GM23338 (cell line): ENCODE measurements at regions not wholly inside any gene's neighbourhood (a gene's known extent, or its start where the extent isn't known, plus 50 kb on each side); places are given as distances from the start of the nearest gene placed in this dataset.

ENCODE experiments used
- ATAC-seq: fragments of 200-7000 bp; cut with Tn5 transposase; 3 replicates; pipeline ENCODE4 v1.9.1; 2020
- DNase-seq: peaks from one replicate; pipeline ENCODE4 v3.0.0-alpha.2; 2015; ENCODE audit warnings: low spot score
- H2AFZ ChIP-seq: fragments of 200-600 bp; sonication (generic); 2 replicates; pipeline ENCODE4 v1.8.0; 2016; ENCODE audit warnings: antibody characterized with exemption, mild to moderate bottlenecking, moderate library complexity
- H3F3A ChIP-seq: fragments of 200-600 bp; sonication (generic); replicated peaks from 2 replicates; pipeline ENCODE4 v1.8.0; 2017; ENCODE audit warnings: antibody characterized with exemption, mixed run types, low read depth
- H3K27ac ChIP-seq: fragments of 200-600 bp; sonication (generic); 2 replicates; pipeline ENCODE4 v1.6.1; 2016; ENCODE audit warnings: low read depth
- H3K27me3 ChIP-seq: fragments of 200-600 bp; sonication (generic); 2 replicates; pipeline ENCODE4 v1.8.0; 2016; ENCODE audit warnings: mild to moderate bottlenecking, mixed run types, moderate library complexity; ENCODE audit not compliant: insufficient read depth
- H3K36me3 ChIP-seq: fragments of 200-600 bp; sonication (generic); 2 replicates; pipeline ENCODE4 v1.8.0; 2016; ENCODE audit warnings: mild to moderate bottlenecking; ENCODE audit not compliant: insufficient read depth
- H3K4me1 ChIP-seq: fragments of 200-600 bp; sonication (generic); 2 replicates; pipeline ENCODE4 v1.8.0; 2016; ENCODE audit warnings: mild to moderate bottlenecking, moderate library complexity; ENCODE audit not compliant: insufficient read depth
- H3K4me2 ChIP-seq: fragments of 200-600 bp; sonication (generic); 2 replicates; pipeline ENCODE4 v1.7.1; 2017; ENCODE audit warnings: mixed run types
- H3K4me3 ChIP-seq: fragments of 200-600 bp; sonication (generic); 2 replicates; pipeline ENCODE4 v1.6.1; 2016; ENCODE audit warnings: mixed run types
- H3K79me2 ChIP-seq: fragments of 200-600 bp; sonication (generic); replicated peaks from 2 replicates; pipeline ENCODE4 v1.8.0; 2017; ENCODE audit warnings: mild to moderate bottlenecking; ENCODE audit not compliant: insufficient read depth
- H3K9me2 ChIP-seq: fragments of 200-600 bp; sonication (generic); 2 replicates; pipeline ENCODE4 v1.8.0; 2017; ENCODE audit not compliant: insufficient read depth
- H4K20me1 ChIP-seq: fragments of 200-600 bp; sonication (generic); replicated peaks from 2 replicates; pipeline ENCODE4 v1.8.0; 2017; ENCODE audit warnings: mild to moderate bottlenecking; ENCODE audit not compliant: insufficient read depth
- H3K27ac Mint-ChIP-seq: 2 replicates; pipeline ENCODE4 v1.8.0; 2020; ENCODE audit warnings: inconsistent platforms, mild to moderate bottlenecking, moderate library complexity, mixed read lengths
- H3K27me3 Mint-ChIP-seq: 3 replicates; pipeline ENCODE4 v1.8.0; 2022; ENCODE audit warnings: low read depth, mild to moderate bottlenecking, moderate library complexity, mixed read lengths, inconsistent platforms; ENCODE audit not compliant: insufficient read depth, poor library complexity
- H3K36me3 Mint-ChIP-seq: 3 replicates; pipeline ENCODE4 v1.8.0; 2021; ENCODE audit warnings: low read depth, mild to moderate bottlenecking, inconsistent platforms, moderate library complexity, mixed read lengths
- H3K4me1 Mint-ChIP-seq: 3 replicates; pipeline ENCODE4 v1.8.0; 2020; ENCODE audit warnings: mild to moderate bottlenecking, inconsistent platforms, mixed read lengths
- H3K4me3 Mint-ChIP-seq: 3 replicates; pipeline ENCODE4 v1.8.0; 2021; ENCODE audit warnings: moderate library complexity, mild to moderate bottlenecking, inconsistent platforms, mixed read lengths
- H3K9me3 Mint-ChIP-seq: 3 replicates; pipeline ENCODE4 v1.8.0; 2020; ENCODE audit warnings: moderate library complexity, mild to moderate bottlenecking, inconsistent platforms, mixed read lengths
- CREB1 ChIP-seq: fragments of 250-450 bp; sonication (Bioruptor Pico); IDR thresholded peaks from 2 replicates; pipeline ENCODE4 v1.5.0; 2020; ENCODE audit warnings: low read depth, mild to moderate bottlenecking, moderate library complexity
- EZH2 ChIP-seq: fragments of 200-600 bp; sonication (generic); IDR thresholded peaks from one replicate; pipeline ENCODE4 v1.8.0; 2017; ENCODE audit warnings: antibody characterized with exemption, mild to moderate bottlenecking, low read depth; ENCODE audit not compliant: unreplicated experiment
- EZH2phosphoT487 ChIP-seq: fragments of 200-600 bp; sonication (generic); IDR thresholded peaks from one replicate; pipeline ENCODE4 v1.8.1; 2018; ENCODE audit warnings: antibody characterized with exemption; ENCODE audit not compliant: unreplicated experiment
- JUNB ChIP-seq: IDR thresholded peaks from one replicate; pipeline ENCODE4 v1.6.1; 2016; ENCODE audit warnings: antibody characterized with exemption; ENCODE audit not compliant: unreplicated experiment
- NANOG ChIP-seq: IDR thresholded peaks from 2 replicates; pipeline ENCODE4 v1.6.1; 2016; ENCODE audit warnings: antibody characterized with exemption, borderline replicate concordance
- POLR2AphosphoS5 ChIP-seq: IDR thresholded peaks from 2 replicates; pipeline ENCODE4 v1.6.1; 2016; ENCODE audit warnings: antibody characterized with exemption, low read depth
- REST ChIP-seq: IDR thresholded peaks from one replicate; pipeline ENCODE4 v1.6.1; 2018; ENCODE audit warnings: antibody characterized with exemption; ENCODE audit not compliant: unreplicated experiment
- STAT1 ChIP-seq: IDR thresholded peaks from one replicate; pipeline ENCODE4 v1.6.1; 2016; ENCODE audit warnings: antibody characterized with exemption; ENCODE audit not compliant: unreplicated experiment
- ZNF114 ChIP-seq: fragments of 250-450 bp; sonication (Bioruptor Pico); IDR thresholded peaks from 2 replicates; pipeline ENCODE4 v1.5.0; 2020; ENCODE audit warnings: mild to moderate bottlenecking, moderate library complexity
- ZNF331 ChIP-seq: fragments of 250-450 bp; sonication (Bioruptor Pico); IDR thresholded peaks from 2 replicates; pipeline ENCODE4 v1.5.0; 2020; ENCODE audit warnings: low read depth, mild to moderate bottlenecking, moderate library complexity
- TF ChIP-seq, protein P1 (sequence below), 2 experiments: fragments of 200-600 bp in 1 of 2; sonication (generic) in 1 of 2; conservative IDR thresholded peaks; 2 replicates each; pipeline versions ENCODE4 v1.5.1 to v1.6.1; 2016 to 2017; ENCODE audit warnings: antibody characterized with exemption in 2 of 2, low read depth in 2 of 2, mild to moderate bottlenecking in 2 of 2, moderate library complexity in 1 of 2
- TF ChIP-seq, protein P2 (sequence below): IDR thresholded peaks from 2 replicates; pipeline ENCODE4 v1.6.1; 2016; ENCODE audit warnings: antibody characterized with exemption

DNA sequence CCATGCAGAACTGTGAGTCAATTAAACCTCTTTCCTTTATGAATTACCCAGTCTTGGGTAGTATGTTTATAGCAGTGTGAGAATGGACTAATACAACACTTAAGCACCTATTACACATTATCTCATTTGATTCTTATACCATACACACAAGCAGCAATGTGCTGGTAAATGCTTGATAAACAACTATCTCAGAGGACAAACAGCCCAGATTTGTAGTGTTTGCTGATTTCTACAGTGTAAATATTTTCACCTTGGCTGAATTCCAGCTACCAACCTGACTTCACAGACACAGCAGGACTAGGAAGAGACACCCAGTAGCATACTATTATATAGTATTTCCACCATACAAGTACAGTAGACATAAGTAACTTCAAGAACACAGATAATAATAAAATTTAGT, 406.5 kb upstream of the CNKSR2 start (continued):
- TF ChIP-seq, protein P1, sequence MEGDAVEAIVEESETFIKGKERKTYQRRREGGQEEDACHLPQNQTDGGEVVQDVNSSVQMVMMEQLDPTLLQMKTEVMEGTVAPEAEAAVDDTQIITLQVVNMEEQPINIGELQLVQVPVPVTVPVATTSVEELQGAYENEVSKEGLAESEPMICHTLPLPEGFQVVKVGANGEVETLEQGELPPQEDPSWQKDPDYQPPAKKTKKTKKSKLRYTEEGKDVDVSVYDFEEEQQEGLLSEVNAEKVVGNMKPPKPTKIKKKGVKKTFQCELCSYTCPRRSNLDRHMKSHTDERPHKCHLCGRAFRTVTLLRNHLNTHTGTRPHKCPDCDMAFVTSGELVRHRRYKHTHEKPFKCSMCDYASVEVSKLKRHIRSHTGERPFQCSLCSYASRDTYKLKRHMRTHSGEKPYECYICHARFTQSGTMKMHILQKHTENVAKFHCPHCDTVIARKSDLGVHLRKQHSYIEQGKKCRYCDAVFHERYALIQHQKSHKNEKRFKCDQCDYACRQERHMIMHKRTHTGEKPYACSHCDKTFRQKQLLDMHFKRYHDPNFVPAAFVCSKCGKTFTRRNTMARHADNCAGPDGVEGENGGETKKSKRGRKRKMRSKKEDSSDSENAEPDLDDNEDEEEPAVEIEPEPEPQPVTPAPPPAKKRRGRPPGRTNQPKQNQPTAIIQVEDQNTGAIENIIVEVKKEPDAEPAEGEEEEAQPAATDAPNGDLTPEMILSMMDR (conservative IDR thresholded peaks at IDR 0.05; ENCODE audit: low read depth in 2 of 2), result no peak
- TF ChIP-seq POLR2AphosphoS5, result no peak

GRCh38 chrX:20965270-20966044, 408.8 kb upstream of the CNKSR2 start:
- Histone ChIP-seq H3K79me2 (no peaks in the 10 kb centered on the region), H3K4me1 (no peaks in the 10 kb centered on the region), H3K36me3 (no peaks in the 10 kb centered on the region), H3F3A (no peaks in the 10 kb centered on the region), H2AFZ (peak overlapping the region; percentile 10; the same call in 1 of the 2 replicates), H4K20me1 (no peaks in the 10 kb centered on the region), H3K9me2 (no peaks in the 10 kb centered on the region), H3K4me3 (no peak overlapping the region), H3K27me3 (no peaks in the 10 kb centered on the region), H3K4me2 (no peak overlapping the region), H3K27ac (no peak overlapping the region)
- ATAC-seq (no peak), DNase-seq (peak; percentile 4)
- Mint-ChIP-seq H3K4me3 (no peak overlapping the region), H3K36me3 (no peaks in the 10 kb centered on the region), H3K27ac (no peak overlapping the region), H3K4me1 (no peaks in the 10 kb centered on the region), H3K9me3 (no peaks in the 10 kb centered on the region), H3K27me3 (no peaks in the 10 kb centered on the region)
- TF ChIP-seq EZH2 (no peak), STAT1 (no peak), ZNF331 (CRISPR knock-in tag) (no peak), CREB1 (CRISPR knock-in tag) (no peak), REST (no peak), JUNB (no peak), POLR2AphosphoS5 (no peak), NANOG (no peak), ZNF114 (CRISPR knock-in tag) (no peak), EZH2phosphoT487 (no peak)
- TF ChIP-seq, protein P2, sequence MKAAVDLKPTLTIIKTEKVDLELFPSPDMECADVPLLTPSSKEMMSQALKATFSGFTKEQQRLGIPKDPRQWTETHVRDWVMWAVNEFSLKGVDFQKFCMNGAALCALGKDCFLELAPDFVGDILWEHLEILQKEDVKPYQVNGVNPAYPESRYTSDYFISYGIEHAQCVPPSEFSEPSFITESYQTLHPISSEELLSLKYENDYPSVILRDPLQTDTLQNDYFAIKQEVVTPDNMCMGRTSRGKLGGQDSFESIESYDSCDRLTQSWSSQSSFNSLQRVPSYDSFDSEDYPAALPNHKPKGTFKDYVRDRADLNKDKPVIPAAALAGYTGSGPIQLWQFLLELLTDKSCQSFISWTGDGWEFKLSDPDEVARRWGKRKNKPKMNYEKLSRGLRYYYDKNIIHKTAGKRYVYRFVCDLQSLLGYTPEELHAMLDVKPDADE, result no peak
- TF ChIP-seq, protein P1 (conservative IDR thresholded peaks at IDR 0.05; ENCODE audit: low read depth in 2 of 2), result no peak
